Mammary epithelial cell (primary cell): ENCODE measurements at regions not wholly inside any gene's neighbourhood (a gene's known extent, or its start where the extent isn't known, plus 50 kb on each side); places are given as distances from the start of the nearest gene placed in this dataset.

ENCODE experiments used
- EZH2 ChIP-seq: IDR thresholded peaks from 2 replicates; pipeline ENCODE4 v1.6.1; 2012; ENCODE audit warnings: low read length, inconsistent platforms, borderline replicate concordance
- TF ChIP-seq, protein P1 (sequence below), 2 donors: IDR thresholded peaks in 1 of 2; conservative IDR thresholded peaks in 1 of 2; 2 replicates each; pipeline ENCODE4 v1.5.1; 2011 to 2012; ENCODE audit warnings: inconsistent platforms in 2 of 2, low read length in 2 of 2, mild to moderate bottlenecking in 2 of 2, control low read depth in 1 of 2, low read depth in 1 of 2; ENCODE audit not compliant: insufficient read depth in 1 of 2; ENCODE audit errors: extremely low read depth in 1 of 2

DNA sequence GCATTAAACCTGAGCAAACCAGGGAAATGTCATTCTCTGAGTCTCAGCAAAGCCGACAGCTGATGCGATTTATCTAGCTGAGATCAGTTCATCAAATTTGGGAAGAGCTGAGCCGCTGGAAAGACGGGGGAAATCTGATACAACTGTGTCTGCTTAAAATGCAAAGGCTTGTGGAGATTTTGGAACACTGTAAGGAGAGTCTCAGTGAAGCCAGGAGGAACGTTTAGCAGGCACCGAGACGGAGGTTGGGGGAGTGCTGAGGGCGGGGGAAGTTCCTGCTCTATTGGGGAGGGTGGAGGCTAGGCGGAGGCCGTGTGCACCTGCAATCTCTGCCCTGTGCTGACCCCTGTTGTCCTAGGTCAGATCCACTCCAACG is 143.2 kb upstream of the CSF3R start:
- TF ChIP-seq, protein P1, sequence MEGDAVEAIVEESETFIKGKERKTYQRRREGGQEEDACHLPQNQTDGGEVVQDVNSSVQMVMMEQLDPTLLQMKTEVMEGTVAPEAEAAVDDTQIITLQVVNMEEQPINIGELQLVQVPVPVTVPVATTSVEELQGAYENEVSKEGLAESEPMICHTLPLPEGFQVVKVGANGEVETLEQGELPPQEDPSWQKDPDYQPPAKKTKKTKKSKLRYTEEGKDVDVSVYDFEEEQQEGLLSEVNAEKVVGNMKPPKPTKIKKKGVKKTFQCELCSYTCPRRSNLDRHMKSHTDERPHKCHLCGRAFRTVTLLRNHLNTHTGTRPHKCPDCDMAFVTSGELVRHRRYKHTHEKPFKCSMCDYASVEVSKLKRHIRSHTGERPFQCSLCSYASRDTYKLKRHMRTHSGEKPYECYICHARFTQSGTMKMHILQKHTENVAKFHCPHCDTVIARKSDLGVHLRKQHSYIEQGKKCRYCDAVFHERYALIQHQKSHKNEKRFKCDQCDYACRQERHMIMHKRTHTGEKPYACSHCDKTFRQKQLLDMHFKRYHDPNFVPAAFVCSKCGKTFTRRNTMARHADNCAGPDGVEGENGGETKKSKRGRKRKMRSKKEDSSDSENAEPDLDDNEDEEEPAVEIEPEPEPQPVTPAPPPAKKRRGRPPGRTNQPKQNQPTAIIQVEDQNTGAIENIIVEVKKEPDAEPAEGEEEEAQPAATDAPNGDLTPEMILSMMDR (conservative IDR thresholded peaks at IDR 0.05 in 1 of 2, IDR thresholded peaks at IDR 0.05 in 1 of 2; ENCODE audit: extremely low read depth in 1 of 2, insufficient read depth in 1 of 2, low read depth in 1 of 2, low read length in 2 of 2), result no peak
- no peak for TF ChIP-seq EZH2
